ENCODE measurements at regions not wholly inside any gene's neighbourhood (a gene's known extent, or its start where the extent isn't known, plus 50 kb on each side); places are given as distances from the start of the nearest gene placed in this dataset.
"Not testable (repeated sequence)": the region's sequence is repeated elsewhere in the genome, so short reads cannot be mapped to it uniquely, and the experiment has no call there.

- no peak for DNase-seq
Observed at GRCh38 chr1:143691971-143692529, 279.7 kb downstream of the FAM72C start.

- peak; percentile 10 for DNase-seq
Observed at GRCh38 chr1:143691400-143691891, 280.3 kb downstream of the FAM72C start.

GRCh38 chr1:143689781-143690180, 282.0 kb downstream of the FAM72C start:
- DNase-seq: no peak

- no peak for DNase-seq
Observed at GRCh38 chr1:143680304-143680703, 291.5 kb downstream of the FAM72C start.

- no peak for DNase-seq
Observed at GRCh38 chr1:143672983-143673382, 298.8 kb downstream of the FAM72C start.

- no peak for DNase-seq
Observed at GRCh38 chr1:143667730-143668129, 304.1 kb downstream of the FAM72C start.

GRCh38 chr1:143666851-143667250, 304.9 kb downstream of the FAM72C start:
- DNase-seq: no peak

- no peak for DNase-seq
Observed at GRCh38 chr1:143665606-143666005, 306.2 kb downstream of the FAM72C start.

- not testable (repeated sequence) for DNase-seq
Observed at GRCh38 chr1:143663056-143663455, 308.7 kb downstream of the FAM72C start.

GRCh38 chr1:143661418-143662101, 310.2 kb downstream of the FAM72C start:
- peak; percentile 17 for DNase-seq

GRCh38 chr1:143660354-143660941, 311.3 kb downstream of the FAM72C start:
- DNase-seq: no peak

GRCh38 chr1:143653429-143653802, 318.4 kb downstream of the FAM72C start:
- no peak for DNase-seq

- no peak for DNase-seq
Observed at GRCh38 chr1:143652744-143653428, 318.9 kb downstream of the FAM72C start.

GRCh38 chr1:143652187-143652586, 319.6 kb downstream of the FAM72C start:
- DNase-seq: no peak

GRCh38 chr1:143651350-143651992, 320.3 kb downstream of the FAM72C start:
- no peak for DNase-seq

- not testable (repeated sequence) for DNase-seq
Observed at GRCh38 chr1:143644035-143644434, 327.8 kb downstream of the FAM72C start.

GRCh38 chr1:143643148-143643885, 328.5 kb downstream of the FAM72C start:
- DNase-seq: no peak

- DNase-seq: no peak
Observed at GRCh38 chr1:143625886-143626285, 345.9 kb downstream of the FAM72C start.

- no peak for DNase-seq
Observed at GRCh38 chr1:143619851-143620250, 351.9 kb downstream of the FAM72C start.

GRCh38 chr1:143611159-143611558, 360.6 kb downstream of the FAM72C start:
- no peak for DNase-seq

GRCh38 chr1:143610196-143610595, 361.6 kb downstream of the FAM72C start:
- DNase-seq: no peak

GRCh38 chr1:143604887-143605286, 366.9 kb downstream of the FAM72C start:
- no peak for DNase-seq

Measured in stimulated activated CD4-positive, alpha-beta T cell treated with anti-CD3 and anti-CD28 coated beads, Interleukin-15, amount 100 ng/mL, for 24 hours (primary cell).